Left ventricle myocardium superior (tissue), 1 donor: ENCODE measurements at regions not wholly inside any gene's neighbourhood (a gene's known extent, or its start where the extent isn't known, plus 50 kb on each side); places are given as distances from the start of the nearest gene placed in this dataset.

Experiments used
- ATAC-seq: fragments of 200-7000 bp; cut with Tn5 transposase; one replicate; pipeline ENCODE4 v1.9.1; 2020; ENCODE audit warnings: mild to moderate bottlenecking, moderate library complexity
- DNase-seq: peaks from one replicate; pipeline ENCODE4 v3.0.0-alpha.2; 2020
- intact Hi-C: fragments of 100-400 bp; cut with micrococcal nuclease; formaldehyde crosslinking; loops from one replicate; pipeline ENCODE4 v1.11.0; 2022
- donor health status: DM: no; HTN: yes; CAD: no; lungs with severe emphysema.

DNA sequence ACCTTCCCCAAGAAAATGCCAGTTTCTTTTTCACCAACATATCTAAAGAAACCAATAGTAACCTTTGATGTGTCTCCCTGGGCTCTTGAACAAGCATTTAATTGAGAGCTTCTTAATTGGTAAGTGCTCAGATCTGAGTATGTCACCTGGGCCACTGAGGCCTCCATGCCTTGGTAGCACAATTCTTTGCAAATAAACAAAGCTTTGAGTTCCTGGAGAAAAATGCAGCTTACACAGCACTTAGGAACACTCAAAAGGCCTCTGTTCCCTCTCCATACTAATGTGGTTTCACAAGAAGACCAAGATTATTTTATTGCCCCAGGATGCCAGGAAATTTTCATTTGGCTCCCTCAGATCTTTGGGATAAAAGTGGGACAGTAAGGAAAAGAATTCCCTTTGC is 217.6 kb upstream of the CEP162 start:
- intact Hi-C loops, result no loop called here
- ATAC-seq (no peak), DNase-seq (no peak)

DNA sequence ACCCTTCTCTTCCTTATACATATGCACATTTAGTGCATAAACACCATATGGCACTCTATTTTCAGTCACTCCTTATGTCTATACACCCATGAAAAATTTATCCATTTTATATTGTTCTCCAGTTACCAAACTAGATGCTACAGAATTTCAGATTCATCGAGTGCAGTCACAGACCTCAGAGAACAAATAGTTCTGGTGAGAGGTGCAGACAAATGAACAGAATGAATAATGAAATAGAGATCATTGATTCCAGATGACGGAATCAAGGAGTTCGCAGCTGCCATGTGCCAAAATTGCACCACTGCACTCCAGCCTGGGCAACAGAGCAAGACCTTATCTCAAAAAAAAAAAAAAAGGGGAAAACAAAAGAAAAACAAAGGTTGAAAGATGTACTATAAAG is 214.8 kb upstream of the CEP162 start:
- no peak for ATAC-seq
- no peak for DNase-seq
- intact Hi-C loops, result no loop called here

DNA sequence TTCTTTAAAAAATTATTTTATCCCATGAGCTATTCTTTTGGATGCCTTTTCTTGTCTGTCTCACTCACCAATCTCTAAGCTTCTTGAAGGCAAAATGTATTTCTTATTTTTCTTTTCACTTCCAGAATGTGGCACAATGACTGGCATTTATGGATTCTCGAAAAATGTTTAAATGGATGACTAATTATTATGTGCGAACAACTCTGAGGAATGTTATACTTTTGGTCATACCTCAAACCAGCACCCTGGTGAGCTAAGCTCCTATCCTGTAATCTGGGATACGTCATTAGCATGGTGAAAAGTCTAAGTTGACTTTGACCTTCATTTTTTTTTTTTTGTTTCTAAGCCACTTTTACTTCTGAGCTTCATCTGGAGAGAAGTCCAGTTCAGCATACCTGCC is 214.0 kb upstream of the CEP162 start:
- intact Hi-C loops, result no loop called here
- DNase-seq, result no peak
- no peak for ATAC-seq

DNA sequence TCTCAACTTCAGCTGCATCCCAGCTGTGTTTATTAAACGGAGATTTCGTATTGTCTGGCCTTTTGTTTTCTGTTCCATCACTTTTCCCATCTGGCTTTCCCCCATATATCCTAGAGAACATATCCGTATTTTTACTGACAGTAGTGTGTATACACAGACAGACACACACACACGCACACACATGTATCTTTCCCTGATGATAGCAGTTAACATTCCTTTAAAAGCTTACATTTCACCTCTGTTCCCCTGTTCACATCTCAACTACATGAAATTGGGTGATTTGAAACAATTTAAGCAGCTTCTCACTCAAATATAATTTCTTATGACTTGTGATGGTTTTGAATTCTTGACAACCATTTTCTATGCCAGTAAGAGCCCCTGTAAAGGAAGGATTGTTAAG is 207.1 kb upstream of the CEP162 start:
- ATAC-seq, result no peak
- intact Hi-C loops, result no loop called here

DNA sequence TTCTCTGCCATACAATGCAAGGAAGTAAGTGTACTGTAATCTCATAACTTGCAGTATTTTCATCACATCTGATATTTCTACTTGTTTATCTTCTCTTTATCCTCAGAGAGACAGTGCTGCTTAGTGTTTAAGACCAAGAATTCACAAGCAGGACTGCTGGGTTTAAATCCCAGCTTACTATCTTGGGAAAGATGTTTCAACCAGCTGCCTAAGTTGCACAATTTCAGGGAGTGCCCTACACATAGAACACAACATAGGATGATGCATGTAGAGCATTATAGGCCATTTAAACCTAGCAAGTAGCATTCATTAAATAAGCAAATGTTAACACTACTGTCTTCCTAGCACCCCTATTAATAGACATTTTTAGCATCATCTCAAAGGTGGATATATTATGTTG is 205.2 kb upstream of the CEP162 start:
- DNase-seq (no peak), ATAC-seq (no peak)
- intact Hi-C loops, result no loop called here

More for the DNA sequence above, 207.1 kb upstream of the CEP162 start:
- no peak for DNase-seq

DNA sequence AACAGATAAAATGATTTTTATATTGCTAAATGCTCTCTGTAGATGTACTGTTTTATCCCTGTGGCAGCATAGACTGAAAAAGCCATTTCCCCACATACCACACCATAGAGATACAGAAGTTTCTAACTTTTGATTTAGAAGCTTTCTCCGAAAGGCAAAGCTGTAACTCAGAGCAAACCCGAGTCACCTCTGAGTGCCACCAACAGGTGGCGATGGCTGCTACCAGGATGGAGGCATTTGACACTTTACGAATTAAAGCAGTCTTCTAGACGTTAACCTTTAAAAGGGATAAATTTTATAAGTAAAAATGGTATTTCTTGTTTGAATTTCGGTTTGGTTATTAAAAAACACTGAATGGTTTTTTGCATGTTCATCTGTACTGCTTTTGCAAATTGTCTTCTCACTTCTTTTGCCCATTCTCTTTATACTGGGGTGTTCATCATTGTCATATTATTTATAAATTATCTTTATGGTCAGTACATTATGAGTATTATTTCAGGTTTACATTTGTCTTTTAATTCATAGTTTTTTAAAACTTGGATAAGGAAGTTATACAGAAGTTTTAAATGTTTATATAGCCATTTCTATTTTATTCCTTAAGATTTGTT is 201.0 kb upstream of the CEP162 start:
- DNase-seq (peak; percentile 71), ATAC-seq (peak; percentile 47)
- intact Hi-C loops, result no loop called here

DNA sequence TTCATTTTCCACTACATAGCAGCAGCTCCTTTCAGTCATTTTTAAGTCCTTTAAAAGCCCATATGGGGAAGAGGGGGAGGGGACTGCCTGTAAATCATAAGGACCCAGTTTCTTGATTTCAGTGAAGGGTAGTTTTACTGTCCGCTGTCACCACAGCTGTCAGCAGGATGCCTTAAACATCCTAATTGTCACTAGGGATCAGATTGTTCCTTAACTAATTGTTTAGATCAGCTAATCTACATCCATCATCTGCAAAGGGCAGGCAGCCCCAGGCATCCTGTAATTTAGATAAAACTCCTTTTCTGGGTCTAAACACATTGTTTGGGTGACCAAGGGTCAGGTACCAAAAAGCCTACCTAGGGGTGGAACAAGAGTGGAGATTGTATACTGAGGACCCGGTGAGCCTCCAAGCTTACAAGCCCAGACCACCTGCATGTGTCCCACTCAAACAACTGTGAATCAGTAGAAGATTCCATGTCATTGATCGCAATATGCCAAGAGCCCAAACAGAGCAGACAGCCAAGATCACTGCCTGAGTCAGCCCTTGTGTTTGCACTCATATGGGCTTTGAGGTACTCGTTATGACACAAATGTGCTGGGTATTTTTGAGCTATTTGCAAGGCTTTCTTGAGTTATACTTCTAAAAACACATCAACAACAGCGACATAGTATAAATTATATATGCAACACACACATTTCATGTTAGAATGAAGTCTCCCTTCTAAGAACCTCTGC is 198.7 kb upstream of the CEP162 start:
- intact Hi-C loops, result no loop called here
- ATAC-seq, result no peak
- no peak for DNase-seq

DNA sequence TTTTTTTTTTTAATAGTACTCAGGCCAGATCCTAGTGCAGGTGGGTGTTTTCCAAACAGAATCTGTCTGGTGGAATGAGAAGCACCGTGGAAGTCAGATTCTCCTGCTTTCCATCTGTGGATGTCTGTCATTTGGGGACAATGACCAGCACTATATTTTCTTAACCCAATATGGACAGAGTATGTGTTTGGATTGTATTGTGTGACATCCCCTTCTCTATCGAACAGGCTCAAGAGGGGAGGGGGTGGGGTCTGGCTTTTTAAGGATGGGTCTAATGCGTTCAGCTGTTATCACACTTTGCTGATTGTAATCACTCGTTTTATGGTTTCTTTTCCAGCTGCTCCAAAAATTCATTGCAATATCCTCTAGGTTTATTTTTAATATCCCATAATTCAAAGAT is 197.5 kb upstream of the CEP162 start:
- intact Hi-C loops, result no loop called here
- DNase-seq (no peak), ATAC-seq (no peak)

DNA sequence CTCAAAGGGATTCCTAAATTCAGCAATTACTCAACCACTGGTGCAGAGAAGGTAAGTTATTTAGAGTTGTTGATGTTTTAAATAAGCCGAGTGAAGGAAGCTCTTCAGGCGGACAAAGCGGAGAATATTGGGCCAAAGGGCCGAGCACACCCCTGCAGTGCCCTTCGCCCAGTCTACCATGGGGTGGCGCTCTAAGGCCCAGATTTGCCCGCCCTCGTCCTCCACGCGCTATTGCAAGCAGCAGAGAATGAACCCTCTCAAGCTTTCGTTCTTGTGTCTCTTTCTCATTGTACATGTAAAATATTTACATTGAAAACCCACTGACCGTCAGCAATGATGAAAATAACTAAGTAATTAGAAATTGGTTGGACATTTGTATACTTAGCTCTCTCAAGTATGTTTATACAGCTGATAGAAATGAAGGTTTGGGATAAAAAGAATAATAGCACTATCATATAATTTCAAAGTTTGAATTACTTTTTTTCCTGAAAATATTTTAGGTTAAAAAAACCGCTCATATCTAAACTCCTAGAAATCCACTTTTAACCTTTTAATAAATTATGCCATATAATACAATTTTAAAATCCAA is 195.0 kb upstream of the CEP162 start:
- DNase-seq, result peak; percentile 74
- intact Hi-C loops, result no loop called here
- peak; percentile 85 for ATAC-seq

DNA sequence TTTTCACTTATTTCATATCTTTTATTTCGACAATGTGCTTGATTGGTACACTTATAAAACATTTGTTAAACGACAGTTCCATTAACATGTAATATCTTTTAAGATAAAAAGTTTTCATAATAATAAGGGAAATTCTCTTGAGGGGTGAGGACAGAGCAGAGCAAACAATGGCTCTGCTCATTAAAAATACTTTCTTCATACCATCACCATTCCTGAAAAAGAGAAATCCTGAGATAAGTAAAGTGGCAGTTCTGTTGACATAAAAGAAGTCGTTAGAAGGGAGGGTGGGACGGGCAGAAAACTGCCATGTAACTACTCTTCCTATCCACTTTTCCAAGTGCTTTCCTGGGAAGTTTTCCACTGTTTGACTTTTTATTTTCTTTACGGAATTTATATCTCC is 193.6 kb upstream of the CEP162 start:
- ATAC-seq, result no peak

DNA sequence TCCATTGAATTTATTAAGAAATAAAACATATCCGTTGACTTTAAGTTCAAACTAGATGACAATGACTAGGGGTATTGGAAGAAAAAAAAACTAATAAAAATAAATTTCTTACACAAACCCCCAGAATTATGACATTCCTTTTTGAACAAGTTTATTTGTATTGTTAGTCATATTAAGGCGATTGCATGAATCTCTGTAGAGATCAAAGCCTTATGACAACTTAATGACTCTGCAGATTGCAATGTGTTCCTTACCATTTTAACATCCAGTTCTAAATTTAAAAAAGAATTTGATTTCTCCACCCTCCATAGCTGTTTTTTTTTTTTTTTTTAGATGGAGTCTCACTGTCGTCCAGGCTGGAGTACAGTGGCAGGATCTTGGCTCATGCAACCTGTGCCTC is 189.8 kb upstream of the CEP162 start:
- intact Hi-C loops, result no loop called here
- ATAC-seq, result no peak
- no peak for DNase-seq

More for the DNA sequence above, 193.6 kb upstream of the CEP162 start:
- no peak for DNase-seq
- intact Hi-C loops, result no loop called here

DNA sequence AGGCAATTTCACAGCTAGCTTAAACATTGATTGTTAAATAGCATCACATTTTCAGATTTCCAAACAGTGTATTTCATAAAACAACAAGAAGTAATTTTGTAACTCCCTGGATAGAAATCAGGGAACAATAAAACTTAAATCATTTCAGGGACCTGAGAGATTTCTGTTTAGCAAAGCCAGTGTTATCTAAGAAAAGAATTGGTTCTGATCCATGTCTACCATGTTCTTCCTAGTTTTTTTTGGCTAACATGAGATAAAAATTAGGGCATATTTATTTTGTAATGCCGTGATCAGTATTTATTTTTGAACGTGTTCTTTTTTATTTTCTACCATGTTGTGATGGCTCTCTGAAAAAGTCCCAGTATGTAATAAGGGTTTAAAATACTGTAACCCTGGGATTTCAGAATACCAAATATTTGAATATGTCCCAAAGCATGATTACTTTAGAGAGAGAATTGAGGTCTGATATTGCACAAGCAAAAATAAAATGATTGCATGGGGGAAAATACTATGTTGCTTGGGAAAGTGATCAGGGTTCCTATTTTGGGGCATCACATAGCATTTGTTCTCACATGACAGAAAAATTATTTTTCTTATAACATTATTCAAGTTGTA is 188.7 kb upstream of the CEP162 start:
- ATAC-seq (no peak), DNase-seq (no peak)
- intact Hi-C loops, result no loop called here

DNA sequence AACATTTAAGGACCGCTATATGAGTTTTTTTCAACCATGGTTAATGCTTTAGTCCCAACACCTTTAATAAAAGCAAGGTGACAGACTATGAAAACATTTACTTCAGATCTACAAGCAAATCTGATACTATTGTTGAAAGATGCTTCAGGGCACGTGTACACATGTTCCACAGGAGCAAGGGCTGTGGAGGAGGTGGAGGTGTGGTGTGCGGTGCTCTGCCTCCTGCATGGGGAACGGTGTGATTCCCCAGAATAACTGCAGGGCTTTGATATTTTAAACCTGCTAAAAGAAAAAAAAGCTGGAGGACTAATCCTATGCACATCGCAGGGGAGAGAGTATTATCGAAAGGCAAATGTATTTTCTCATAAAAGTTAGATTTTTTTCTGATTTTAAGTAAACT is 188.1 kb upstream of the CEP162 start:
- no peak for DNase-seq
- intact Hi-C loops, result no loop called here
- ATAC-seq, result no peak

DNA sequence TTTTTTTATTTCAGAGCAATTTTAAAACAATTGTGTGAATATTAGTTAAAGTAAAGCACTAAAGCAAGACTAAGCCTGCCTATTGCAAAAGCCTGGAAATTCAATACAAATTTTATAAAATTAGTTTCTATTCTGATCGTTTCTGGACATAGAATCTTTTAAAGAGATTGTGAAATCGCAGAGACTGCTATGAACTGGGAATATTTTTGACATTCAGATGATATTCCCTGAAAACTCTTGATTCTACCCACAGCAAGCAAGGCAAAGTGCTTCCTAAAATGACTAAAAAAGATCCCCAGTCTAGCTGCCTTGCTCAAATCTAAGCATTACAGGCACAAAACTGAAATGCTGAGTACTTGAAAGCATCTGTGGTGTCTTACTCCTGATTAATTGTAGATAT is 187.6 kb upstream of the CEP162 start:
- intact Hi-C loops, result no loop called here
- ATAC-seq (no peak), DNase-seq (no peak)

DNA sequence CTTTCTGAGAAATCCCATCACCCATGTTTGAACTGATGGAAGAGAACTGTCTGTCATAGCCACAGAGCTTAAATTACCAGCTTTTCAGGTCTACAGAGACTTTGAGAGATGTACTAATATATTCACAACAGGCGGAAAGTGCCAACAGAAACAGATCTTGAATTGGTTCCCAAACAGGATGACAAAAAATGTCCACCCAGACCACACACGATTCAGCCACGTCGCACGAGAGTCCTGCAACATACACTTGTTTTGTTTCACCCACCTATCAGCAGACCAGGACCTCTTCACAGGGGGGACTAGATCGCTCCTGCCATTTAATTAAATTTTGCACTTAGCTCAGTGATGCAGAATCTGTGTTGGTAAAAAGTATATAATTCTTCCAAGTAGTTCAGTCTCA is 187.1 kb upstream of the CEP162 start:
- DNase-seq (no peak), ATAC-seq (no peak)
- intact Hi-C loops, result no loop called here

DNA sequence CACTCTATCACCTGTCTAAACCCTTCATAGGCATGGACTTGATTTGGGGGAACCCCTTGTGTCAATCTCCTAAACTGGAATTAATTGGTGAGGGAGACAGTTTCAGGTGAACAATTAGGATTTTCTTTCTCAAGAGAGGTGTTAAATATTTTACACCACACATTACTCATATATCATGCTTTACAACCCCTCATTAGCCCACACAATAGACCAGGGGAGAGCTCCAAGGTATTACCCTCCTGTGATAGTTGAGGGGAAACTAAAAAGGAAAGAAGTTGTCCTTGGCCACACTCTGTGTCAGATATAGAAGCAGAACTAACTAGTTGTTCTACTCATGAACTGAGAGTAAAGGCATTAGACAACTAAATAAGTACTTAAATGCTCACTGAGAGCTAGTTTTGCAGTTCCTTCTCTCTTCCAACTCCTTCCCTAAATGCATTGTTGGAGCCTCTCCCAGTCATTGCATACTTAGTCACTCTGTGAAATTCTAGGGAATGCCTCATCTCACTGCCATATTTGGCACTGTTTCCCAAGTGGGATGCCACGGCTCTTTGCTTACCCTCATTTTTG is 183.7 kb upstream of the CEP162 start:
- intact Hi-C loops, result no loop called here
- ATAC-seq, result no peak
- DNase-seq, result no peak

DNA sequence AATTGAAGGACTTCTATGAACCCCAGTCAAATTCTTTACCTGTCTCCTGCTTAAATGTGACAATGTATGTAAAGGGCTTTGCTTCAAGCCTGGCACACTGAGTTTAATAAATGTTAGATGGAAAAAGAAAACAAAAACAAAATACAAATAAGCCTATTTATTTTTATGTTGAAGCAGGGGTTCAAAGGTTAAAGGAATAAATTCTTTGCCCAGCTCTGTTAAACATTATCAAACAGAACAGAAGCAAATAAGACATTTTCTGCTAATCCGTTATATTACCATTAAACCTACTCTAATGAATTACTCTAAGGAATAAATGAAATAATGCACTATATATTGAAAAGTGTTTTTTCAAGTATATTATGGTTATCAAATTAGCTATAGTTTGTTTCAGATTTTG is 182.5 kb upstream of the CEP162 start:
- ATAC-seq (no peak), DNase-seq (no peak)
- intact Hi-C loops, result no loop called here

DNA sequence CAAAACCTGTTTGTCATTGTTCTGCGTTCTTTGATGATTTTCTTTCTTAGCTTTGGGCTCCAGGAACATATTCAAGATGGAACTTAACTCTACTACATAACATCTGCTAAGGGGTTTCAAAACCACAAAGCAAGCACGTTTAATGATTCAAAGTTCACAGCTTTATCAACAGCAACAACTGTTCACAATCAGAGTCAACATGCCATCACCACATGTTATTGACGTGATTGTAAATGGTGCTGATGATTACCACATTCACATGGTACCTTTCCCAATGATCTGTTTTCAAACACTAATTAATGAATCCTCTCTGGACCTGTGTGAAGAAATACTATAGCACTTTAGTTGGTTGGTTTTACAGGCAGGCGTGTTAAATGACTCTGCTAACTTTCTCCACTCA is 180.6 kb upstream of the CEP162 start:
- ATAC-seq (no peak), DNase-seq (no peak)
- intact Hi-C loops, result no loop called here

DNA sequence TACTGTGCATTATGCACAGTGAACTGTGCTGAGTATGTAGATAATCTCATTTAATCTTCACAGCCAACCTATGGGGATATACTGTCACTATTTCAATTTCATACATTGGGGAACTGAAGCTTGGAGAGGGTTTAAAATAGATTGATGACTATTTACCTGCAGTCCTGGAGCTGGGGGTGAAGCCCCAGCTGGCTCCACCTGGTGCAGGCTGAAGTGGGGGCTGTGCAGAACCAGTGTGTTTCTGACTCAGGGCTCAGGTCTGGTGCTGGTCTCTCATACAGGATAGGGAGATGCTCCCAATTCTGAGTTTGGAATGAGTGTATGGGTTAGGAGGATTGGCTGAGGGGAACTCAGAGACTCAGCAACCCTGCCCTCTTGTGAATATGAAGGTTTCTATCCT is 176.1 kb upstream of the CEP162 start:
- intact Hi-C loops, result no loop called here
- DNase-seq (no peak), ATAC-seq (no peak)

DNA sequence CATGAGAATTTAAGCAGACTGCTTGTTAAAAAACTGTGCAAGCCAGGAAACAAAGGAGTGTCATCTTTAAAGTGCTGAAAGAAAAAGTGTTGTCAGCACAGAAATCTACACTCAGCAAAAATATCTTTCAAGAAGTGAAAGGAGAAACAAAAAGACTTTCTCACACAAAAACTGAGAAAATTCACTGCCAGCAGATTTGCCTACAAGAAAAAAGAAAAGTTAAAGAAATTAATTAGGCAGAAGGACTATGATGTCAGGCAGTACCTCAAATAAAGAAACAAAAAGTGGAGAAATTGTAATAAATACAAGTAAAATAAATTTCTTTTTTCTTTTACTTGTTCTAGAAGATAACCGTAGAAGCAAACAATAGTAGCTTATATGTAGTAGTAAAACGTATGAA is 171.6 kb upstream of the CEP162 start:
- ATAC-seq (no peak), DNase-seq (no peak)
- intact Hi-C loops, result no loop called here
